ENCODE measurements at regions not wholly inside any gene's neighbourhood (a gene's known extent, or its start where the extent isn't known, plus 50 kb on each side); places are given as distances from the start of the nearest gene placed in this dataset.

- TF ChIP-seq CTCF (IDR thresholded peaks at IDR 0.05), result no peak
- TF ChIP-seq TCF7 (CRISPR knock-in tag; IDR thresholded peaks at IDR 0.05; ENCODE audit: low read depth), result no peak
Measured at GRCh38 chr6:12608016-12608860, 108.3 kb upstream of the PHACTR1 start.
